Fibroblast of skin of back (primary cell): ENCODE measurements at regions not wholly inside any gene's neighbourhood (a gene's known extent, or its start where the extent isn't known, plus 50 kb on each side); places are given as distances from the start of the nearest gene placed in this dataset.

Experiments
- DNase-seq: peaks from one replicate; pipeline ENCODE4 v3.0.0-alpha.2; 2013

- no peak for DNase-seq
Observed at GRCh38 chr2:9681427-9681817, 50.6 kb upstream of the YWHAQ start.

DNA sequence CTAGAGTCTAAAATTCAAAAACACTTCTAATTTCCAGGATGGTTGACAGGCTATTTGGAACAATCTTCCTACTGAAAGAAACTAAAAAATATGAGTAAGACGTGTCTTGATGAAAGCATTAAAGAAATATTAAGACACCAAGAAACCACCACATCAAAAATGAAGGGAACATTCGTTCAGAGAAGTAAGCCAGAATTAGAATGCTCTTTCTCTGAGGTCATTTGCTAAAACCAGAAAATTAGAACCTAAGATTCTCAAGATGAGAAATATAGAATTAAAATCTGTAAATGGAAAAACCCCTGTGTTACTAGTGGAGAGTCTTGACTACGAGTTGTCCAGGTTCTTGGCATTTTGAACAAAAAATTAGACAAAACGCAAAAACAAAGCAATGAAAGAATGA lies 54.8 kb upstream of the YWHAQ start:
- DNase-seq = no peak

DNA sequence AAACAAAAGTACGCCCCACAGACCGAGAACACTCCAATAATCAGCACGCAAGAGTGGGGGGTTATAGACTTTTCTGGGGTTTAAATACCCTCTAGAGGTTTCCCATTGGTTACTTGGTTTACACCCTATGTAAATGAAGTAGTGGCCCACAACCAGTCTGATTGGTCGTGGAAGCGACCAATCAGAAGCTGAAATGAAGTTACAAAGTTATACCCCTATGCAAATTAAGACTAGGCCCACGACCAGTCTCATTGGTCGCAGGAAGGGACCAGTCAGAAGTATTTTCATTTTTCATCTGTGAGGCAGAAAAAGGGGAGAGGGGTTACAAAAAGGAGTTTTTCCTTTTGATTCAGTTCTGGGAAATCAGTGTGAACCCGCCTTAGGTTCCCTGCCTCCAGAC lies 55.3 kb upstream of the YWHAQ start:
- no peak for DNase-seq

DNA sequence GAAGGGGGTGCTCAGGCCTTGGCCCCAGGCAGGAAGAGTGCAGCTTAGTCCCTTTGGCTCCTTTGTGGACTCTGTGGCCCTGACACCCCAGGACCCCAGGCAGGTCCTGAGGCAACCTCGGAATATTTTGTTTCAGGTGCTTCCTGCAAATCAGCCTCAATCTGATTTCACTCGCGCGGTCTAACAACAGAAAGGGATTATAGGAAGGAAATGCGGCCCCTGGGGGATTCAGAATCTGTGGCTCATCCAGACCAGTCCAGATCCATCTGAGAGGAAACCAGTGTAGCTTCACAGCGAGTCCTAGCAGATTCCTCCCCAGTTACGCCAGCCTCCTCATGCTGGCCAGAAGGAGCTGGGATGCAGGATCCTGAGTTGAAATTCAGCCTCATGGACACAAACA lies 59.5 kb upstream of the YWHAQ start:
- DNase-seq = peak; percentile 9

DNA sequence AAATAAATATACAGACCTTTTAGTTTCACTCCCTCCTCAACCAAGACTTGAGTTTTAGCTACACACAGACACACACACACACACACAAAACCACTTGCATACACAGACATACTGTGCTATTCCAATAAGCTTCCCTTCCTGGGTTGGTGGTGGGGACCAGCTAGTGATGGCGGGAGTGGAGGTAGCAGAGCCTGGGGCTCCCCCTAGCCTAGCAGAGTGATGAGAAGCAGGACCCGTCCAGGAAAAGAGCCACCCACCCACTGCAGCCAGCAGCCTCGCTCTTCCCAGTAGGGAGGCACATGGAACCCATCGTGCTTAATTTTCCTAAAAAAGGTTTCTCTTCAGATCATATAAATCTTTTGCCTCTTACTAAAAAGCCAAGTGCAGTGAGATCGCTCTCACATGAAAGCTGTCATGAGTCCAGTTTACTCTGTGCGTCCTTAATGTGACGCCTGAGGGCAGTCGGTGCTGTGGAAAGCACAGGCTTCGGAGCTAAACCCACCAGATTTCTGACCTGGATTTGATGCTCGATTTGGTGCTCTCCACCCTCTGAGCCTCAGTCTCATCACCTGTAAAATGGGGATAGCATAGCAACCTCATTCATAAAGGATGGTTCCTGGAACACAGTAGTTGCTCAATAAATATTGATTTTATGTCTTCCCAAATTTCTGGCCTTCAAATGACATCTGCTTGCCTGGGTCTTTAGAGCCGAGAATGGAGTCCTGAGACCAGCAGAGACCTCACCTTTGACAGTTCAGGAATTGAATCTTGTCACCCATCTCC lies 60.1 kb upstream of the YWHAQ start:
- no peak for DNase-seq

GRCh38 chr2:9692456-9693195 lies 61.8 kb upstream of the YWHAQ start:
- no peak for DNase-seq

DNA sequence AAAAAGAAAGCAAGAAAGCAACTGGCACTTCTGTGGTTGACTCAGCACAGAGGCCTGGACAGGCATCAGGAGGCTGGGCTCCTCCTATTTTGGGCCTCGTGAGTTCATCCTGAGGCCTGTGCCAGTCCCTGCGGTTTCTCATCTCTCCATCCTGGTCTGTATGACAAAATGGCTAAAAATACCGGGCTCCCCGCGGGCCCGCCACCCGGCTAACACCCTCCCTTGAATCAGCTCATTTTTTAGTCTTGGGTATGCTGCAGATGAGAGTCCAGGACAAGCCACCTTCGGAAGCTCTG lies 62.3 kb upstream of the YWHAQ start:
- DNase-seq = peak; percentile 66

DNA sequence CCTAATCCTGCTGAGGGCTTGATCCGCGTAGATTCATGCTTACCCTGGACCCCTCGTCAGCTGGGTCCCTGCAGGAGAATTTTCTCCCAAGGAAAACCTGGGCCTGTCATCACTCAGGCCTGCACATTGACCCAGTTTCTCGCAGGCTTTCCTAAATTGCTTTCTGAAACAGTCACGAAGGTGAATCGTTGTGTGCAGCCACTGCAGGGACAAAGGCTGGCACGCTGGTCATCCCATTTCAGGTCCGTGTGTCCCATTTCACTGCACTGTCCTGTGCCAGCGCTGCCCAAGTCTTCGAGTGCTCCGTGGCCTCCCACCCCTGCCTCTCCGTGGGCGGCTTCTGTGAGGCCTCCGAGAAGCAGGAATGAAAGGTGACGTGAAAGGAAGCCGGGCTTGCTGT lies 62.8 kb upstream of the YWHAQ start:
- no peak for DNase-seq

DNA sequence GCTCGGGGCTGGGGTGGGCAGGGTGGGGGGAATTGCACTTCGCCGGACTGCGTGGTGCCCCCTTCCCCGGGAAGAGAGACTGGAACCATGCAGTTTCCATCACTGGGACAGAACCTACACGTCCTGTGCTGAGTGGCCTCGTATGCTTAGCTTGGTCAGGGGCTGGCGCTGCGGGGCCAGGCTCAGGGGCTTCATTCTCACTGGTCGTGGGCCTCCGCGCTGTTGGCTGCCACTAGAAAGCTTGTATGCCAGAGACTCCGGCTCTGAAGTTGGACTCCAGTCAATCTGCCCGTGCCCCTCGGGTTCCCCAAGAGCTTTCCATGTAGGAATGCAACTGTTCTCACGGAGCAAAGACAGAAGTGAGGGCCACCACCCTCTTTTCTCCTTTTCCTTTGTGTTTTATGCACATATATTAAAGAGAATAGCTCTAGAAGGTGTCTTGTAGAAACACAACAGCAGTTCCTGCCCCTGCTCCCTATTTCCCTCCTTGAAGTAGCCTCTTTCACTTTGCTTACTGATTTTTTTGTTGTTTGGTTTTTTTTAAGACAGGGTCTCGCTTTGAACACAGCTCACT lies 64.0 kb upstream of the YWHAQ start:
- DNase-seq = no peak

GRCh38 chr2:9695941-9696340 lies 65.1 kb upstream of the YWHAQ start:
- DNase-seq = no peak

- DNase-seq = no peak
Observed at GRCh38 chr2:9696731-9697130, 65.9 kb upstream of the YWHAQ start.

DNA sequence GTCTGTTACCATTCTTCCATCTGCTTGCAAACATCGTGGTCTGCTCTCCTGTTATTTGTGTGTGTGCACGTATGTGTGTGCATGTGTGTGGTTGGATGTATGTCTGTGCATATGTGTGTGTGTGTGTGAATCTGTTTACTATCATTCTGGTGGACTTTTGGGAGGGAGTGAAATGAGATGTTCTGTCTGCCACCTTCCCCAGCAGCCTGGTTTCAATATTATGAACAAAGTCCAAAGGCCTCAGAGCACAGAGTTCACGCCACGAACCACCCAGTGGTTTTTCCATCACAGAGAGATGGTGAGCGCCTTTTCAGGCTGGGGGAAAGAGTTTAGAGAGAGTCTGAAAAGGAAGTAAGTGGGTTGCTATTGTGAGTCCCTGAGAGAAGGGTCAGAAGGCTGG lies 67.1 kb upstream of the YWHAQ start:
- DNase-seq = no peak

GRCh38 chr2:9699139-9700108 lies 68.6 kb upstream of the YWHAQ start:
- DNase-seq = peak; percentile 81

DNA sequence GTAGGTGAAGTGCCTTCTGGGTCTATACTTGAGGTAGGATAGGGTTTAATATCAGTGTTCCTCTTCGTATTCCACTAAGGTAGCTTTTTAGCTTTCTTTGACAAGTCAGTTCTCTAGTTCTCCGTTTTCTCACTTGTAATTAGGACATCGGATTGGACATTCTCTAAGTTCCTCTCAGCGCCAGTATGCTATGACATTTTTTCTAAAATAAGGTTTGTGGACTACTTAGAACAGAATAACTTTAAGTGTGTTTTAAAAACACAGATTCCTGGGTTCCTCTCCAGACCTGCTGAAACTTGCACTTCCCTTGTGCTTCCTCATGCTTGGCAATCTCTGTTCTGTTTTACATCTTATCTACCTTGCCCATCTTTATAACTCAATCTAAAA lies 69.3 kb upstream of the YWHAQ start:
- no peak for DNase-seq

GRCh38 chr2:9702604-9703084 lies 71.8 kb upstream of the YWHAQ start:
- no peak for DNase-seq

GRCh38 chr2:9703085-9703678 lies 72.4 kb upstream of the YWHAQ start:
- peak; percentile 85 for DNase-seq

GRCh38 chr2:9703701-9704221 lies 73.0 kb upstream of the YWHAQ start:
- DNase-seq = peak; percentile 60

- DNase-seq = no peak
Observed at GRCh38 chr2:9704600-9704999, 73.8 kb upstream of the YWHAQ start.

DNA sequence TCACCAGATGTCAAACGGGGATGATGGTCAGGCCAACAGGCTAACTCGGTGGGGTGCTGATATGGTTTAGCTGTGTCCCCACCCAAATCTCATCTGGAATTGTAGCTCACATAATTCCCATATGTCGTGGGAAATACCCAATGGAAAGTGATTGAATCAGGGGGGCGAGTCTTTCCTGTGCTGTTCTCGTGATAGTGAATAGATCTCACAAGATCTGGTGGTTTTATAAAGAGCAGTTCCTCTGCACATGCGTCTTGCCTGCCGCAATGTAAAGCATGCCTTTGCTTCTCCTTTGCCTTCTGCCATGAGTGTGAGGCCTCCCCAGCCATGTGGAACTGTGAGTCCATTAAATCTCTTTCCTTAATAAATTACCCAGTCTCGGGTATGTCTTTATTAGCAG lies 74.4 kb upstream of the YWHAQ start:
- no peak for DNase-seq

DNA sequence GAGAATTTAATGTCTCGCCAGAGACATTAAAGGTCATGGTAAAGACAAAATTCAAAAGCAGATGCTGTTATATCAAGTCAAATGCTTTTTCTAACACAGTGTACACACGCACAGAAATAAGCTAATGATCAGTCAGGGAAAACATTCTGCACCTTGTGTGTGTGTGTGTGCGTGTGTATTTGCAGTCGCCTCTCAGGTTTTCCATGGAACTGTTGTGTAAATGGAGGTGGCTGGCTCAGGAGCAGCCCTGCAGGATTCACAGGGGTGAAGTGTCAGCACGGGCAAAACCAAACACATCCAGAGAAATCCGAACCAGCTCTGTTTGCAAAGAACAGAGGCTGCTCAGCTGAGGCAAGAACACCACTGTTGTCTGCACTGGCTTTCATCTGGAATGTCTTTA lies 76.2 kb upstream of the YWHAQ start:
- DNase-seq = no peak

DNA sequence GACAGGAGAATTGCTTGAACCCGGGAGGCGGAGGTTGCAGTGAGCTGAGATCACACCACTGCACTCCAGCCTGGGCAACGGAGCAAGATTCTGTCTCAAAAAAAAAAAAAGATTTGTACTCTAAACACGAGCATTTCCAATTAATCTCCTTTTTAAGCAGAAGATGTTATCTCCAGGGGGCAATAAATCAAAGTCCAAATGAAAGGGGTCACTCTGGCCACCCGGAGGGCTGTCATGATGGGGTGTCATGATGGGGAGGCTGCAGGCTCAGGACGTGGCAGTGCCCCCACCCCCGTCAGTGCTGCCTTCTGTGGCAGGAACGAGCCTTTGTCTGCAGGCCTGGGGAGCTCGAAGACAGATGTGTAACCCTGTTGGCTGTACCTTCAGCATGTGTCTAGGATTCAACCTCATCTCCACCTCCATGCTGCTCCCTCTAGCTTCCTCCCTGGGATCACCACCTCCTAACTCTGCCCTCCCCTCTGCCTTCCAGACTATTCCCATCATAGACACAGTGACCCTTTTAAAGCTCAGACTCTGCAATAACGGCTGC lies 76.9 kb upstream of the YWHAQ start:
- DNase-seq = no peak
